HAP-1 (cell line): ENCODE measurements at regions not wholly inside any gene's neighbourhood (a gene's known extent, or its start where the extent isn't known, plus 50 kb on each side); places are given as distances from the start of the nearest gene placed in this dataset.
A peak's percentile ranks its signal among the peaks of the same experiment; 100 is the strongest.

Source experiments
- DNase-seq, 2 experiments: peaks; one replicate each; pipeline ENCODE4 v3.0.0-alpha.2; 2016 to 2020; ENCODE audit warnings: low spot score in 2 of 2
- H3K27me3 ChIP-seq: fragments of 250-450 bp; sonication (Bioruptor Pico); 2 replicates; pipeline ENCODE4 v1.5.1; 2020; ENCODE audit warnings: low read depth, mild to moderate bottlenecking, moderate library complexity
- H3K36me3 ChIP-seq: fragments of 250-450 bp; sonication (Bioruptor Pico); replicated peaks from 2 replicates; pipeline ENCODE4 v1.5.1; 2020; ENCODE audit warnings: mild to moderate bottlenecking
- H3K4me1 ChIP-seq: fragments of 250-450 bp; sonication (Bioruptor Pico); 2 replicates; pipeline ENCODE4 v1.5.1; 2020; ENCODE audit warnings: mild to moderate bottlenecking
- H3K4me3 ChIP-seq: fragments of 250-450 bp; sonication (Bioruptor Pico); 2 replicates; pipeline ENCODE4 v1.5.1; 2020; ENCODE audit warnings: mild to moderate bottlenecking, moderate library complexity
- H3K9me3 ChIP-seq: fragments of 250-450 bp; sonication (Bioruptor Pico); 2 replicates; pipeline ENCODE4 v1.5.1; 2020; ENCODE audit warnings: mild to moderate bottlenecking, moderate library complexity
- in situ Hi-C: fragments of 300-500 bp; cut with MboI; formaldehyde crosslinking; loops from 3 replicates; pipeline ENCODE4 v1.14.3; 2020; ENCODE audit warnings: low sequenced_read_pairs, inconsistent platforms, mixed read lengths

- Histone ChIP-seq H3K4me1 (peaks cover 9% of the 10 kb centered on the region; the same call in 1 of the 2 replicates), H3K36me3 (no peaks in the 10 kb centered on the region), H3K9me3 (no peaks in the 10 kb centered on the region; the same call in 1 of the 2 replicates), H3K4me3 (no peak overlapping the region), H3K27me3 (no peaks in the 10 kb centered on the region; the same call in 1 of the 2 replicates)
- DNase-seq = no peak
- in situ Hi-C loops = no loop called here
Observed at GRCh38 chr3:29072611-29073010, 208.3 kb upstream of the RBMS3 start.

- H3K36me3 ChIP-seq = no peaks in the 10 kb centered on the region
- H3K9me3 ChIP-seq = no peaks in the 10 kb centered on the region
- H3K4me3 ChIP-seq = no peak overlapping the region
- no peak for DNase-seq
- no peaks in the 10 kb centered on the region; the same call in 1 of the 2 replicates for H3K27me3 ChIP-seq
- in situ Hi-C loops = no loop called here
- no peaks in the 10 kb centered on the region for H3K4me1 ChIP-seq
Observed at GRCh38 chr3:29077356-29077755, 203.5 kb upstream of the RBMS3 start.

GRCh38 chr3:29079358-29079757 lies 201.5 kb upstream of the RBMS3 start:
- H3K36me3 ChIP-seq = no peaks in the 10 kb centered on the region
- no peaks in the 10 kb centered on the region for H3K9me3 ChIP-seq
- H3K27me3 ChIP-seq = no peaks in the 10 kb centered on the region; the same call in 1 of the 2 replicates
- in situ Hi-C loops = no loop called here
- H3K4me1 ChIP-seq = no peaks in the 10 kb centered on the region
- H3K4me3 ChIP-seq = no peak overlapping the region
- DNase-seq = no peak

GRCh38 chr3:29080967-29081366 lies 199.9 kb upstream of the RBMS3 start:
- Histone ChIP-seq H3K4me1 (no peaks in the 10 kb centered on the region), H3K9me3 (no peaks in the 10 kb centered on the region), H3K27me3 (no peaks in the 10 kb centered on the region; the same call in 1 of the 2 replicates), H3K4me3 (no peak overlapping the region), H3K36me3 (no peaks in the 10 kb centered on the region)
- no peak for DNase-seq
- in situ Hi-C loops = no loop called here

- Histone ChIP-seq H3K4me1 (no peaks in the 10 kb centered on the region), H3K27me3 (no peaks in the 10 kb centered on the region; the same call in 1 of the 2 replicates), H3K4me3 (no peak overlapping the region), H3K9me3 (no peaks in the 10 kb centered on the region), H3K36me3 (no peaks in the 10 kb centered on the region)
- no peak for DNase-seq
- in situ Hi-C loops = no loop called here
Observed at GRCh38 chr3:29083081-29083480, 197.8 kb upstream of the RBMS3 start.

- in situ Hi-C loops = no loop called here
- no peaks in the 10 kb centered on the region for H3K36me3 ChIP-seq
- no peaks in the 10 kb centered on the region for H3K4me1 ChIP-seq
- no peak overlapping the region for H3K4me3 ChIP-seq
- H3K27me3 ChIP-seq = no peaks in the 10 kb centered on the region; the same call in 1 of the 2 replicates
- DNase-seq = no peak
- no peaks in the 10 kb centered on the region for H3K9me3 ChIP-seq
Observed at GRCh38 chr3:29083676-29084075, 197.2 kb upstream of the RBMS3 start.

GRCh38 chr3:29088579-29088978 lies 192.3 kb upstream of the RBMS3 start:
- no peak for DNase-seq
- in situ Hi-C loops = no loop called here
- H3K4me1 ChIP-seq = 0 out of 2 replicates have a peak, but pooled peaks cover 4% of the 10 kb centered on the region
- no peaks in the 10 kb centered on the region for H3K36me3 ChIP-seq
- H3K27me3 ChIP-seq = no peaks in the 10 kb centered on the region
- no peak overlapping the region for H3K4me3 ChIP-seq
- no peaks in the 10 kb centered on the region for H3K9me3 ChIP-seq

- DNase-seq = peak in 1 of 2 experiments; percentile 47
- Histone ChIP-seq H3K36me3 (no peaks in the 10 kb centered on the region), H3K4me3 (no peak overlapping the region), H3K9me3 (no peaks in the 10 kb centered on the region), H3K4me1 (0 out of 2 replicates have a peak, but pooled peaks cover 4% of the 10 kb centered on the region), H3K27me3 (no peaks in the 10 kb centered on the region)
- in situ Hi-C loops = no loop called here
Observed at GRCh38 chr3:29090912-29091597, 189.8 kb upstream of the RBMS3 start.

GRCh38 chr3:29091599-29092189 lies 189.2 kb upstream of the RBMS3 start:
- Histone ChIP-seq H3K27me3 (no peaks in the 10 kb centered on the region), H3K4me3 (no peak overlapping the region), H3K36me3 (no peaks in the 10 kb centered on the region), H3K9me3 (no peaks in the 10 kb centered on the region), H3K4me1 (0 out of 2 replicates have a peak, but pooled peaks cover 4% of the 10 kb centered on the region)
- in situ Hi-C loops = no loop called here
- DNase-seq = no peak

- H3K36me3 ChIP-seq = no peaks in the 10 kb centered on the region
- no peak overlapping the region for H3K4me3 ChIP-seq
- DNase-seq = no peak
- H3K4me1 ChIP-seq = 0 out of 2 replicates have a peak, but pooled peaks cover 4% of the 10 kb centered on the region
- no peaks in the 10 kb centered on the region for H3K27me3 ChIP-seq
- in situ Hi-C loops = no loop called here
- no peaks in the 10 kb centered on the region for H3K9me3 ChIP-seq
Observed at GRCh38 chr3:29092348-29092747, 188.5 kb upstream of the RBMS3 start.

- Histone ChIP-seq H3K4me3 (no peak overlapping the region), H3K4me1 (no peaks in the 10 kb centered on the region), H3K36me3 (no peaks in the 10 kb centered on the region), H3K9me3 (no peaks in the 10 kb centered on the region), H3K27me3 (no peaks in the 10 kb centered on the region)
- in situ Hi-C loops = no loop called here
- DNase-seq = no peak
Observed at GRCh38 chr3:29099296-29099695, 181.6 kb upstream of the RBMS3 start.

GRCh38 chr3:29099775-29100174 lies 181.1 kb upstream of the RBMS3 start:
- H3K4me3 ChIP-seq = no peak overlapping the region
- H3K4me1 ChIP-seq = no peaks in the 10 kb centered on the region
- DNase-seq = no peak
- H3K27me3 ChIP-seq = no peaks in the 10 kb centered on the region
- no peaks in the 10 kb centered on the region for H3K9me3 ChIP-seq
- in situ Hi-C loops = no loop called here
- H3K36me3 ChIP-seq = no peaks in the 10 kb centered on the region

- no peak for DNase-seq
- no peaks in the 10 kb centered on the region for H3K27me3 ChIP-seq
- H3K4me1 ChIP-seq = no peaks in the 10 kb centered on the region
- H3K4me3 ChIP-seq = no peak overlapping the region
- in situ Hi-C loops = no loop called here
- H3K9me3 ChIP-seq = no peaks in the 10 kb centered on the region
- no peaks in the 10 kb centered on the region for H3K36me3 ChIP-seq
Observed at GRCh38 chr3:29100292-29100691, 180.6 kb upstream of the RBMS3 start.

GRCh38 chr3:29128001-29128400 lies 152.9 kb upstream of the RBMS3 start:
- in situ Hi-C loops = no loop called here
- no peak overlapping the region for H3K4me3 ChIP-seq
- H3K4me1 ChIP-seq = no peaks in the 10 kb centered on the region
- DNase-seq = no peak
- H3K27me3 ChIP-seq = no peaks in the 10 kb centered on the region
- H3K9me3 ChIP-seq = no peaks in the 10 kb centered on the region
- H3K36me3 ChIP-seq = no peaks in the 10 kb centered on the region
